ENCODE measurements at regions not wholly inside any gene's neighbourhood (a gene's known extent, or its start where the extent isn't known, plus 50 kb on each side); places are given as distances from the start of the nearest gene placed in this dataset.

DNA sequence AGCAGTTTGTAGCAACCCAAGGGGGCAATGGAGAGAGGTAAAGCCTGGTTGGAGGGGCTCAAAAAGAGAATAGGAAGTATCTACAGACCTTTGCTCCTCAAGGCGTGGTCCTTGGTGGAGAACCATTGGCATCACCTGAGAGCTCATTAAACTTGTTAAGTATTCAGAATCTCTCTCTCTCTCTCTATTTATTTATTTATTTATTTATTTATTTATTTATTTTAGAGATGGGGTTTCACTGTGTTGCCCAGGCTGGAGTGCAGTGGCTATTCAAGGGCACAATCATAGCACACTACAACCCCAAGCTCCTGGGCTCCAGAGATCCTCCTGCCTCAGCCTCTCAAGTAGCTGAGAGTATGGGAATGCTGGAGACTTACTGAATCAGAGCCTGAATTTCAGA, 193.1 kb upstream of the ADCY2 start:
- no peak for TF ChIP-seq FOS (IDR thresholded peaks at IDR 0.05; ENCODE audit: low read depth, low read length)
- POLR2A ChIA-PET (ENCODE audit: unreplicated experiment) = no interaction called here

More for the DNA sequence above, 193.1 kb upstream of the ADCY2 start:
- dilution Hi-C loops (cut with HindIII; ENCODE audit: low sequenced_read_pairs, unreplicated experiment) (no loop called here), intact Hi-C loops (cut with micrococcal nuclease) (no loop called here), in situ Hi-C loops (cut with MboI; ENCODE audit: low sequenced_read_pairs) (no loop called here)
- H3K14ac ChIP-seq (replicated peaks; ENCODE audit: low read depth, low read length) = no peak overlapping the region
- H4K91ac ChIP-seq (ENCODE audit: insufficient read depth, low read depth, low read length) = no peak overlapping the region
- peaks cover 22% of the 10 kb centered on the region for H3K9me3 ChIP-seq (ENCODE audit: control insufficient read depth, insufficient read depth, low read length)
- H3K23ac ChIP-seq (ENCODE audit: low read depth, low read length) = no peak overlapping the region
- no peaks in the 10 kb centered on the region for H3K79me1 ChIP-seq (ENCODE audit: low read depth in 1 of 2, low read length in 2 of 2)
- H4K5ac ChIP-seq (ENCODE audit: low read depth, low read length) = no peak overlapping the region
- no peaks in the 10 kb centered on the region for H3K36me3 ChIP-seq (ENCODE audit: control insufficient read depth, insufficient read depth, low read length)
- no peak overlapping the region for H3K18ac ChIP-seq (ENCODE audit: low read depth, low read length)
- H2AFZ ChIP-seq (replicated peaks; ENCODE audit: low read length, poor library complexity) = no peak overlapping the region
- no peak overlapping the region for H2BK5ac ChIP-seq (ENCODE audit: low read depth, low read length, poor library complexity, severe bottlenecking)
- H3K4me1 ChIP-seq (ENCODE audit: control insufficient read depth, insufficient read depth, low read length) = no peaks in the 10 kb centered on the region
- H2AK9ac ChIP-seq (replicated peaks; ENCODE audit: low read depth, low read length, poor library complexity) = no peak overlapping the region
- no peak overlapping the region for H4K8ac ChIP-seq (ENCODE audit: low read depth in 2 of 2, low read length in 2 of 2)
- no peaks in the 10 kb centered on the region for H3K9me1 ChIP-seq (ENCODE audit: insufficient read depth, low read length)
- ATAC-seq (ENCODE audit: low read depth) (no peak), DNase-seq (no peak)
- no peak overlapping the region for H3K9ac ChIP-seq (ENCODE audit: low read depth, low read length)
- CTCF ChIA-PET = no interaction called here
- H3K4me3 ChIP-seq (ENCODE audit: insufficient read depth, low read depth, low read length) = no peak overlapping the region
- H2BK120ac ChIP-seq (ENCODE audit: low read depth, low read length) = no peak overlapping the region
- no peaks in the 10 kb centered on the region for H4K20me1 ChIP-seq (ENCODE audit: insufficient read depth, low read length)
- H2BK15ac ChIP-seq (ENCODE audit: low read depth, low read length) = no peak overlapping the region
- no peaks in the 10 kb centered on the region for H3K27me3 ChIP-seq (ENCODE audit: control insufficient read depth, insufficient read depth, low read length)
- no peak overlapping the region for H3K27ac ChIP-seq (ENCODE audit: insufficient read depth, low read length)
- no TSS peak for BruUV-seq (replicated peaks)
- H3K4ac ChIP-seq (ENCODE audit: low read depth, low read length) = no peak overlapping the region
- no peak overlapping the region for H2AK5ac ChIP-seq (ENCODE audit: low read depth, low read length)
- H3K56ac ChIP-seq (ENCODE audit: extremely low read depth, insufficient read depth, low read length) = no peak overlapping the region
- no CpG with 5 or more reads among the region's 1 CpG for WGBS, 2 experiments (ENCODE audit: extremely low coverage in 2 of 2, insufficient read length in 1 of 2)
- no peak overlapping the region for H2BK20ac ChIP-seq (ENCODE audit: low read depth, low read length)
- no peak overlapping the region for H3K4me2 ChIP-seq (ENCODE audit: low read depth, low read length)

Measured in IMR-90 (cell line).